ENCODE measurements at regions not wholly inside any gene's neighbourhood (a gene's known extent, or its start where the extent isn't known, plus 50 kb on each side); places are given as distances from the start of the nearest gene placed in this dataset.

DNA sequence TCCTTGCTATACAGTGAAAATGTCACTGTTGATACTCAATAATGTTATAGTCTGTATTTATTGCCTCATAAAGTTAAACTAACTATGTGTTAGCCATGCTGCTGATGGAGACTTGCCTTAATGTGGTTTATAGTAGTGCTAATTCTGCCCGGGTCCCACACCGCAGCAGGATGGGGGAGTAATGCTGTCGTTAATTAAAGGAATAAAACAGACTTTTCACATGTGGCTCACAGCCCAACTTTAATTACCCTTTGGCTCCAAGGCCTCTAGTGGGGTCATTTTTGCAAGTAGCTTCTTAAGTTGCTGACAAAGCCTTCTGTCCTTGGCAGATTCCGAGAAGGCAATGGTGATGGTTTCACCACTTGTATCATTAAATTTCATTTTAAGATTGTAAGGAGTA, 634.3 kb downstream of the TBC1D32 start:
- in situ Hi-C loops (cut with HindIII; ENCODE audit: low pct_ligation_motif_present, low pct_unique_long_range_greater_than_20kb, low sequenced_read_pairs), result no loop called here
- no peak for DNase-seq

DNA sequence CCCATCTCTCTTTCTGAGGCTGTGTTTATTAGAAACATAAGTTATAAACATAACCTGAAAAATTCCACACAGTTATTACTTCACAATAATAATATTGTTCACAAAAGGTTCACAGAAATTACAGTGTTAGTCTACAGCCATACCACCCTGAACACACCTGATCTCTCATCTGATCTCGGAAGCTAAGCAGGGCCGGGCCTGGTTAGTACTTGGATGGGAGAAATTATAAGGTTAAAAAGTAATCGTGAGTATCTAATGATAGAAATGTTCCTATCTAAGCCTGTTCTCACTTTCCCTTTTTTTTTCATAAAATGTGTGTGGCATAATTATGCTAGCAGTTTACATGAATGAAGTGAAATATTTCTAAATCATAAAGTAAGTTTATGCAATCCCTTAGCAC, 647.8 kb downstream of the TBC1D32 start:
- DNase-seq, result no peak
- in situ Hi-C loops (cut with HindIII; ENCODE audit: low pct_ligation_motif_present, low pct_unique_long_range_greater_than_20kb, low sequenced_read_pairs), result no loop called here

DNA sequence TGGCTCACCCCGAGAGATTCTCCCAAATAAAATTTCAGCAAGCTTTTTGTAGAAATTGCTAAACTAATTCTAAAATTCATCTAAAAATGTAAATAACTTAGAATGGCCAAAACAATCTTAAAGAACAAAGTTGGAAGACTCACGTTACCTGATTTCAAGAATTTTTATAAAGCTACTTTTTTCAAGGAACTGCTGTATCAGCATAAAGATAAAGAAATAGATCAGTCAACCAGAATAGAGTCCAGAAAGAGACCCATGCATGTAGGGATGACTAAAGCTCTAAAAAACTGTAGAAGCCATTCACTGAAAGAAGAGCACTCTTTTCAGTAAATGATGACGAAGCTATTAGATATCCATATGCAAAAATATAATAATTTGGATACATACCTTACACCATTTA, 652.1 kb downstream of the TBC1D32 start:
- in situ Hi-C loops (cut with HindIII; ENCODE audit: low pct_ligation_motif_present, low pct_unique_long_range_greater_than_20kb, low sequenced_read_pairs), result no loop called here
- no peak for DNase-seq

DNA sequence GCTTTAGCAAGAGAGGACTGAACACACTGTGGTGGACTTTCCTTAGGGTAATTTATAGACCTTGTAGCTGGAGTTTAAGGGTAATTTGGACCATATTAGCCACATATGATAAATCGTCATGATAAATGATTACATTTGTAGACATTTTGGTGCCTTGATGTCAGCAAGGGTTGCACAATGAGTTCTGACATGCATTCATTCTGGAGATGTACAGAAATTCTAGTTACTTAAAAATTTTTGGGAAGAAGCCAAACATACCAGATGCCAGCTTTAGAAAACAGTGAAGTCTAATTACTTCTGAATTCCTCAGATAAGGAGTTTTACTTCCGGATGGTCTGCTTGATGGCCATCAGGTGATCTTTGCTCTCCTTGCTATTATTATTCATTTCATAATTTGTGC, 653.1 kb downstream of the TBC1D32 start:
- no peak for DNase-seq
- in situ Hi-C loops (cut with HindIII; ENCODE audit: low pct_ligation_motif_present, low pct_unique_long_range_greater_than_20kb, low sequenced_read_pairs), result no loop called here

DNA sequence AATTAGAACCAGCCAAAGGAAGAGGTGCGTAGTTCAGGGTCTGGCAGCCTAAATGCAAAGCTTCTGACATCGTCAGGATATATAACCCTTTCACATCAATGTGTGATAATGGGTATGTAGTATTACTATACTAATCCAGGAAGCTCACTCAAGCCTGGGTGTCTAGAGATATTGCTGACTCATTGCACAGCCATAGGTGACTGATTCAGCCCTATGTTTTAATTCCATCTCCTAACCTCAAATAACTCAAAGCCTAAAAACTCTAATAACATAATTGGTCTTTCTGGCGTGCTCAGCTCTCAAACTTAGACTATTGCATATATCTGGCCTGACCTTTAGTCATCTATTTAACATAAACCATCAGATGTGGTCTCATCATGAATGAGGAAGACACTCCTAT, 658.4 kb downstream of the TBC1D32 start:
- DNase-seq, result no peak
- in situ Hi-C loops (cut with HindIII; ENCODE audit: low pct_ligation_motif_present, low pct_unique_long_range_greater_than_20kb, low sequenced_read_pairs), result no loop called here

GRCh38 chr6:120671519-120671918, 662.8 kb downstream of the TBC1D32 start:
- DNase-seq, result peak; percentile 2

GRCh38 chr6:120652506-120652905, 681.8 kb downstream of the TBC1D32 start:
- DNase-seq, result no peak
- in situ Hi-C loops (cut with HindIII; ENCODE audit: low pct_ligation_motif_present, low pct_unique_long_range_greater_than_20kb, low sequenced_read_pairs), result no loop called here

More at GRCh38 chr6:120671519-120671918, 662.8 kb downstream of the TBC1D32 start:
- in situ Hi-C loops (cut with HindIII; ENCODE audit: low pct_ligation_motif_present, low pct_unique_long_range_greater_than_20kb, low sequenced_read_pairs), result no loop called here

DNA sequence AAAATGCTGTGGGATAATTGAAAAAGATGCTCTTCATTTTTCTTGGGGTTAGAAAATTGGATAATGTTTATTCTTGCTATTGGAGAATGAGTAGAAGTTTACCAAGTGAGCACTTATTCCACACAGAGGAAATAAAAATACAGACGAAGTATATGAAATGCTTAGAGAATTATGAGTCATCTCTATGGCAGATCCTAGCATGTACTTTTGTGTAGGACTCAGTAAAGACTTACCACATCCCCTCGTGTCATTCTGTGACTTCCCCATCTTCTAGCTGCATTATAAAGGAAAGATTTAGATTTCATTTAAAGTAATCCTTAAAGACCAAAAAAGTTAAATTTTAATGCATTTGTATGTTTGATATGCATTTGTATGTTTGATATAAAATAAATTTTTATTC, 685.6 kb downstream of the TBC1D32 start:
- in situ Hi-C loops (cut with HindIII; ENCODE audit: low pct_ligation_motif_present, low pct_unique_long_range_greater_than_20kb, low sequenced_read_pairs), result no loop called here
- DNase-seq, result no peak

DNA sequence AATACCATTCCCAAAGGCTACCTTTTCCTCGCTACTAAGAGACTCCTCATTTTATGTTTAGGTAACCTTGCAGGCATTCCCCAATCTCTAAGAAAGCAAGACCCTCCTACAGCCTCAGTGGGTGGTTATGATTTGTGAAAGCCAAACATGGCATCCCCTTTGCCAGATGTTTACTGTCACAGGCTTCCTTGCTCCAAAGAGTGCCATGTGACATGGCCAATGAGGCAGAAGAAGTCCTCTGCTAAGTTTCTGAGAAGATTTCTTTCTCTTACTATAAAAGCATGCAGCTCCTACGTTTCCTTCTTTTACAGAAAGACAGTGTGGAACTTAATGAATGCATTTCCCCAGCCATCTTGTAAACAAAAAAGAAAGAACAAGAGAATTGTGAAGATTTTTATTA, 688.2 kb downstream of the TBC1D32 start:
- in situ Hi-C loops (cut with HindIII; ENCODE audit: low pct_ligation_motif_present, low pct_unique_long_range_greater_than_20kb, low sequenced_read_pairs), result no loop called here
- DNase-seq, result no peak

- no peak for DNase-seq
- in situ Hi-C loops (cut with HindIII; ENCODE audit: low pct_ligation_motif_present, low pct_unique_long_range_greater_than_20kb, low sequenced_read_pairs), result no loop called here
Measured at GRCh38 chr6:120632975-120633374, 701.3 kb downstream of the TBC1D32 start.

- in situ Hi-C loops (cut with HindIII; ENCODE audit: low pct_ligation_motif_present, low pct_unique_long_range_greater_than_20kb, low sequenced_read_pairs), result no loop called here
- no peak for DNase-seq
Measured at GRCh38 chr6:120627612-120628011, 706.7 kb downstream of the TBC1D32 start.

GRCh38 chr6:120622127-120622631, 712.1 kb downstream of the TBC1D32 start:
- DNase-seq, result no peak
- in situ Hi-C loops (cut with HindIII; ENCODE audit: low pct_ligation_motif_present, low pct_unique_long_range_greater_than_20kb, low sequenced_read_pairs), result no loop called here

- no peak for DNase-seq
- in situ Hi-C loops (cut with HindIII; ENCODE audit: low pct_ligation_motif_present, low pct_unique_long_range_greater_than_20kb, low sequenced_read_pairs), result no loop called here
Measured at GRCh38 chr6:120620900-120621299, 713.4 kb downstream of the TBC1D32 start.

DNA sequence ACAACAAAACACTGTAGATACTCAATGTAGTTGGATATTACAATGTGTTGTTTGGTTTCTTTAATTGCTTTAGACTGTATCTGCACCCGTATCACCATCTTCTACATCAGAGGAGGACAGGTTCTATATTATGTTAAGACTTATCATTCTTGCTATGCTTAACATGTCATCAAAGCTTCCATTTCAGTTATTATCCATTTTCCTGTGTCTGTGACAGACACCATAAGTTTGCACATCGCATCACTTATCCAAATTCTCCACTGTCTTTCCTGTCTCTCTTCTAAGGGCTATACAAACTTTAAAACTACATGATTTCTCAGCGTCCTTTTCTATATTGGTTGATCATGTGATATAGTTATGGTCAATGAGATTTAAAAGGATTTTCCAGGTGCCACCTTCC, 719.0 kb downstream of the TBC1D32 start:
- in situ Hi-C loops (cut with HindIII; ENCODE audit: low pct_ligation_motif_present, low pct_unique_long_range_greater_than_20kb, low sequenced_read_pairs), result no loop called here
- DNase-seq, result no peak

DNA sequence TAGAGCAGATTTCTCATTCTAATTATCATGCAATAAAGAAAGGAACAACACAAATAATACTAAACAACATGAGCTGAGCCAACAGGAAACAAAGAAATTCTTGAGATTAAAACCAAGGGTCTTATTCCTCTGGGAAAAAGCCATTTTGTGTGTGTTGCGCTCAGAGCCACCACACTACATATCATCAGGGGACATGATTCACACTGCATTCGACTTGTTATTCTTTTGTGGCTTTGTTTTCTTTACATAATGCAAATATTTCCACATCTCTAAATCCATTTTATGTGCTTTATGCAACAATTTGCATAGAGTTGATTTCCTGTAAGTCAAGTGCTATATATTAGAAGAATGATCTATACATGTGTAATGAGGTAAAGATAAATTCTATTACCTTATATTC, 719.6 kb downstream of the TBC1D32 start:
- in situ Hi-C loops (cut with HindIII; ENCODE audit: low pct_ligation_motif_present, low pct_unique_long_range_greater_than_20kb, low sequenced_read_pairs), result no loop called here
- no peak for DNase-seq

DNA sequence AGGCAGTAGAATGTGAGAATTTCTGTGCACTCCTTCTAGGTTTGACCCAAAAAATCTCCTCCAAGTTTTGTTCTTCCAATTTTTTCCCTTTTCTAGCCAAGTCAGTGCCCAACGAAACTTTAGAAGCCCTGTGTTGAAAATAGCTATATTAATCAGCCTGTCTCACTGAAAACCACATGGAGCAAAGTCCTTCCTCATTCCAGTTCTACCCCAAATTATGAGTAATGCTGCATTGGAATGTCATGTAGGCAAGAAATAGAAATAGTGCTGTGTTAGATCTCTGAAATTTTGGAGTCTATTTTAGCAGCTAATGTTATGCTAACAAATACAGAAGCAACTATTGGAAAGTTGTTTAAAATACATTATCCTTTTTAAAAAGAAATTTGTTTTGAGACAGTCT, 725.5 kb downstream of the TBC1D32 start:
- DNase-seq, result peak; percentile 36
- in situ Hi-C loops (cut with HindIII; ENCODE audit: low pct_ligation_motif_present, low pct_unique_long_range_greater_than_20kb, low sequenced_read_pairs), result no loop called here

DNA sequence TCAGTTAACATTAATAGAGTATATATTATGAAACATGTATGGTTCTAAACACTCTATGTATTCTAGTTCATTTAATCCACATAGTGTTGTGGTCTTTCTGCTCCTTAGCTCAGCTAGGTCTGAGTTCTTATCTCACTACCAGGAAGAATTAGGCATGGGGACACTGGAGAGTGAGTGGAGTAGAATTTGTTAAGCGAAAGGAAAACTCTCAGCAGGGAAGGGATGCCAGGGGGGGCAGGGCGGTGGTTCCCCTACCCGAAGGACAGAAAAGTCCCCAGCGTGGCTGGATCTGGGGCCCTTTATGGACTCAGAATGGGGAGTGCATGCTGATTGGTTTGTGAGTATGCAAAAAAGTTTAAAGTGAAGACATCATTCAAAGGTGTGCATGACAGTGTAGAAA, 727.5 kb downstream of the TBC1D32 start:
- in situ Hi-C loops (cut with HindIII; ENCODE audit: low pct_ligation_motif_present, low pct_unique_long_range_greater_than_20kb, low sequenced_read_pairs), result no loop called here
- DNase-seq, result no peak

GRCh38 chr6:120604510-120604909, 729.8 kb downstream of the TBC1D32 start:
- in situ Hi-C loops (cut with HindIII; ENCODE audit: low pct_ligation_motif_present, low pct_unique_long_range_greater_than_20kb, low sequenced_read_pairs), result no loop called here
- DNase-seq, result no peak

- no peak for DNase-seq
- in situ Hi-C loops (cut with HindIII; ENCODE audit: low pct_ligation_motif_present, low pct_unique_long_range_greater_than_20kb, low sequenced_read_pairs), result no loop called here
Measured at GRCh38 chr6:120590611-120591010, 743.7 kb downstream of the TBC1D32 start.

DNA sequence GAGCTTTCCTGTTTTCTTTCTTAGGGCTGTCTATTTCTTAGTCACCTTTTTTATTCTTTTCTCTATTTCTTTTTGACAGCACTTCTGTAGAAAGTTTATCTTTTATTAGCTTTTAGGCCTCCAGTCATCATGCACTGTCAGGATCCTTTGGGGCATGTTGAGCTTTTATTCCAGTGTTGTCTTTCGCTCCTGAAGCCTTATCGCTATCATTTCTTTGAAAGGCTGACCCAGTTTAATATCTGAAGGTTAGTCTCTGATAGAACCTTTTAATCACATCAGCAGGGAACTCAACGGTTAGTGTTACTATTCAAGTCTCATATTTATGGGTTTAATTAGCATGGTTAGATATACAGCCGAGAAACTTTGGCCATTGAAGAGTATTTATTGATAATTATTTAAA, 745.9 kb downstream of the TBC1D32 start:
- DNase-seq, result no peak

GRCh38 chr6:120587381-120587780, 746.9 kb downstream of the TBC1D32 start:
- in situ Hi-C loops (cut with HindIII; ENCODE audit: low pct_ligation_motif_present, low pct_unique_long_range_greater_than_20kb, low sequenced_read_pairs), result no loop called here
- no peak for DNase-seq

More for the DNA sequence above, 745.9 kb downstream of the TBC1D32 start:
- in situ Hi-C loops (cut with HindIII; ENCODE audit: low pct_ligation_motif_present, low pct_unique_long_range_greater_than_20kb, low sequenced_read_pairs), result no loop called here
